ENCODE measurements at regions not wholly inside any gene's neighbourhood (a gene's known extent, or its start where the extent isn't known, plus 50 kb on each side); places are given as distances from the start of the nearest gene placed in this dataset.

- no peak for TF ChIP-seq CTCF (conservative IDR thresholded peaks at IDR 0.05; ENCODE audit: low read depth in 2 of 2)
- TF ChIP-seq EZH2 (IDR thresholded peaks at IDR 0.05; ENCODE audit: low read depth, unreplicated experiment), result no peak
- TF ChIP-seq ETS1 (IDR thresholded peaks at IDR 0.05), result no peak
- TF ChIP-seq JUNB (IDR thresholded peaks at IDR 0.05; ENCODE audit: unreplicated experiment), result no peak
- no peak for TF ChIP-seq POLR2AphosphoS5 (IDR thresholded peaks at IDR 0.05; ENCODE audit: low read depth)
- no peak for TF ChIP-seq EZH2phosphoT487 (IDR thresholded peaks at IDR 0.05; ENCODE audit: unreplicated experiment)
- no peak for TF ChIP-seq REST (IDR thresholded peaks at IDR 0.05; ENCODE audit: unreplicated experiment)
- TF ChIP-seq ZNF331 (CRISPR knock-in tag; IDR thresholded peaks at IDR 0.05; ENCODE audit: low read depth), result no peak
Observed at GRCh38 chr12:74148849-74149248, 388.8 kb upstream of the ATXN7L3B start.

Measured in GM23338 (cell line).